ENCODE measurements at regions not wholly inside any gene's neighbourhood (a gene's known extent, or its start where the extent isn't known, plus 50 kb on each side); places are given as distances from the start of the nearest gene placed in this dataset.

GRCh38 chr9:135255841-135256580 is 168.5 kb downstream of the OLFM1 start:
- TF ChIP-seq, protein P1, sequence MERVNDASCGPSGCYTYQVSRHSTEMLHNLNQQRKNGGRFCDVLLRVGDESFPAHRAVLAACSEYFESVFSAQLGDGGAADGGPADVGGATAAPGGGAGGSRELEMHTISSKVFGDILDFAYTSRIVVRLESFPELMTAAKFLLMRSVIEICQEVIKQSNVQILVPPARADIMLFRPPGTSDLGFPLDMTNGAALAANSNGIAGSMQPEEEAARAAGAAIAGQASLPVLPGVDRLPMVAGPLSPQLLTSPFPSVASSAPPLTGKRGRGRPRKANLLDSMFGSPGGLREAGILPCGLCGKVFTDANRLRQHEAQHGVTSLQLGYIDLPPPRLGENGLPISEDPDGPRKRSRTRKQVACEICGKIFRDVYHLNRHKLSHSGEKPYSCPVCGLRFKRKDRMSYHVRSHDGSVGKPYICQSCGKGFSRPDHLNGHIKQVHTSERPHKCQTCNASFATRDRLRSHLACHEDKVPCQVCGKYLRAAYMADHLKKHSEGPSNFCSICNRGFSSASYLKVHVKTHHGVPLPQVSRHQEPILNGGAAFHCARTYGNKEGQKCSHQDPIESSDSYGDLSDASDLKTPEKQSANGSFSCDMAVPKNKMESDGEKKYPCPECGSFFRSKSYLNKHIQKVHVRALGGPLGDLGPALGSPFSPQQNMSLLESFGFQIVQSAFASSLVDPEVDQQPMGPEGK (CRISPR knock-in tag; IDR thresholded peaks at IDR 0.05; ENCODE audit: borderline replicate concordance), result no peak
- no peak for TF ChIP-seq ZC3H10 (CRISPR knock-in tag; IDR thresholded peaks at IDR 0.05)
- TF ChIP-seq TSHZ2 (CRISPR knock-in tag; IDR thresholded peaks at IDR 0.05), result no peak
- ATAC-seq, result no peak

DNA sequence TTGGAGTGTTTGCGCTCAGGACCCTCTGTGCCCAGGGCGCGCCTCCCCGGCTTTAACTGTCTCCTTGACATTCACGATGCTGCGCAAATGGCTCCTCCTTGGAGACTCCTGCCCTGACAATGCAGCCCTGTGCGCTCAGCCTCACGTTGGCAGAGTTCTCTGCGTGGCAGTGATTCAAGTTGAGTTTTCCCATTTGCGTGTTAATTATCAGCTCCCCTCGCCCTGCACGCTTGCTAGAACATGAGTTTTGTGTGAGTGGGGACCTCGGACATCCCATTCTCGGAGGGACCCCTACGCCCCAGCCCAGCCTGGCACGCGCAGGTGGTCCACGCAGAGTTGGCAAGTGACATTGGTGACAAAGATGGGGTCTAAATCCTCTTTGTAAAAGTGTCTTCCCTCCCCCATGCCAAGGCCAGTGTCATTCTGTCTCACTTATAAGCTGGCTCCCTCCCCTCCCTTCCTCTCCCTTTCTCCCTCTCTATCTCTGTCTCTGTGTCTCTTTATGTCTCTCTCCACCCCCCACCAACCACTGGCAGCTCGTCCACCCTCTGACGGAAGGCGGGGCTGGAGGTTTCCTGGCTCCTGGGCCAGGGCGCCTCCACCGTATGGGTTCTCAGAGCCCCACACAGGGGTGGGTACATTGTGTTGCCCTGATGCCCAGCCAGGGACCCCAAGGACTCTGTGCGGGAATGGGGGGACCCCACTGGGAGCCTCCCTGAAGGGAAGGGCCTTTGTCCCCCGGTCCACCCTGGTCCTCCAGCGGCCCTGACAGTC is 169.3 kb downstream of the OLFM1 start:
- no peak for ATAC-seq
- TF ChIP-seq ZNF70 (CRISPR knock-in tag; IDR thresholded peaks at IDR 0.05) (no peak), ZC3H10 (CRISPR knock-in tag; IDR thresholded peaks at IDR 0.05) (no peak), TSHZ2 (CRISPR knock-in tag; IDR thresholded peaks at IDR 0.05) (no peak), ZNF8 (CRISPR knock-in tag; IDR thresholded peaks at IDR 0.05) (no peak), SNAI2 (CRISPR knock-in tag; IDR thresholded peaks at IDR 0.05) (no peak), ESRRG (CRISPR knock-in tag; IDR thresholded peaks at IDR 0.05) (no peak), PPARA (CRISPR knock-in tag; IDR thresholded peaks at IDR 0.05; ENCODE audit: borderline replicate concordance) (no peak), POU6F1 (CRISPR knock-in tag; IDR thresholded peaks at IDR 0.05; ENCODE audit: borderline replicate concordance, low read depth) (no peak), ISL1 (CRISPR knock-in tag; IDR thresholded peaks at IDR 0.05) (no peak)
- TF ChIP-seq, protein P2, sequence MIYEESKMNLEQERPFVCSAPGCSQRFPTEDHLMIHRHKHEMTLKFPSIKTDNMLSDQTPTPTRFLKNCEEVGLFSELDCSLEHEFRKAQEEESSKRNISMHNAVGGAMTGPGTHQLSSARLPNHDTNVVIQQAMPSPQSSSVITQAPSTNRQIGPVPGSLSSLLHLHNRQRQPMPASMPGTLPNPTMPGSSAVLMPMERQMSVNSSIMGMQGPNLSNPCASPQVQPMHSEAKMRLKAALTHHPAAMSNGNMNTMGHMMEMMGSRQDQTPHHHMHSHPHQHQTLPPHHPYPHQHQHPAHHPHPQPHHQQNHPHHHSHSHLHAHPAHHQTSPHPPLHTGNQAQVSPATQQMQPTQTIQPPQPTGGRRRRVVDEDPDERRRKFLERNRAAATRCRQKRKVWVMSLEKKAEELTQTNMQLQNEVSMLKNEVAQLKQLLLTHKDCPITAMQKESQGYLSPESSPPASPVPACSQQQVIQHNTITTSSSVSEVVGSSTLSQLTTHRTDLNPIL (CRISPR knock-in tag; IDR thresholded peaks at IDR 0.05; ENCODE audit: low read depth), result no peak
- TF ChIP-seq, protein P1 (CRISPR knock-in tag; IDR thresholded peaks at IDR 0.05; ENCODE audit: borderline replicate concordance), result no peak

- no peak for ATAC-seq
- TF ChIP-seq CSRNP3 (CRISPR knock-in tag; IDR thresholded peaks at IDR 0.05) (no peak), ZNF565 (CRISPR knock-in tag; conservative IDR thresholded peaks at IDR 0.05; ENCODE audit: low read depth) (no peak), ISL1 (CRISPR knock-in tag; IDR thresholded peaks at IDR 0.05) (no peak), SNAI2 (CRISPR knock-in tag; IDR thresholded peaks at IDR 0.05) (no peak), ZFP3 (CRISPR knock-in tag; IDR thresholded peaks at IDR 0.05) (no peak), RARB (CRISPR knock-in tag; IDR thresholded peaks at IDR 0.05) (no peak), PPARA (CRISPR knock-in tag; IDR thresholded peaks at IDR 0.05; ENCODE audit: borderline replicate concordance) (no peak), TOX (CRISPR knock-in tag; IDR thresholded peaks at IDR 0.05; ENCODE audit: borderline replicate concordance) (no peak)
- TF ChIP-seq, protein P1 (CRISPR knock-in tag; IDR thresholded peaks at IDR 0.05; ENCODE audit: borderline replicate concordance), result no peak
Observed at GRCh38 chr9:135258461-135258860, 171.0 kb downstream of the OLFM1 start.

All from SK-N-SH treated with all-trans-retinoic acid at 6 μM for 48 hours (cell line).